ENCODE measurements at regions not wholly inside any gene's neighbourhood (a gene's known extent, or its start where the extent isn't known, plus 50 kb on each side); places are given as distances from the start of the nearest gene placed in this dataset.
"Not testable (repeated sequence)": the region's sequence is repeated elsewhere in the genome, so short reads cannot be mapped to it uniquely, and the experiment has no call there.

DNA sequence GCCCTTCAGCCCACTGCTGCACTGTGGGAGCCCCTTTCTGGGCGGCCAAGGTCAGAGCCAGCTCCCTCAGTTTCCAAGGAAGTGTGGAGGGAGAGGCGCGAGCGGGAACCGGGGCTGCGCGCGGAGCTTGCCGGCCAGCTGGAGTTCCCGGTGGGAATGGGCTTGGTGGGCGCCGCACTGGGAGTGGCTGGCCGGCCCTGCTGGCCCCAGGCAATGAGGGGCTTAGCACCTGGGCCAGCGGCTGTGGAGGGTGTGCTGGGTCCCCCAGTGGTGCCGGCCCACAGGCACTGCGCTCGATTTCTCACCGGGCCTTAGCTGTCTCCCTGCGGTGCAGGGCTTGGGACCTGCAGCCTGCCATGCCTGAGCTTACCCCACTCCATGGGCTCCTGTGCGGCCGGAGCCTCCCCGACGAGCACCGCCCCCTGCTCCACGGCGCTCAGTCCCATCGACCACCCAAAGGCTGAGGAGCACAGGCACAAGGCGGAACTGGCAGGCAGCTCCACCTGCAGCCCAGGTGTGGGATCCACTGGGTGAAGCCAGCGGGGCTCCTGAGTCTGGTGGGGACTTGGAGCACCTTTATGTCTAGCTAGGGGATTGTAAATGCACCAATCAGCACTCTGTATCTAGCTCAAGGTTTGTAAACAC, 1252.2 kb downstream of the STIM2 start:
- TF ChIP-seq SP1 (IDR thresholded peaks at IDR 0.05); TARDBP (IDR thresholded peaks at IDR 0.05); HDGF (IDR thresholded peaks at IDR 0.05; ENCODE audit: borderline replicate concordance): not testable (repeated sequence)

Data from HEK293T (cell line).